Stomach (tissue), 4 donors: ENCODE measurements at regions not wholly inside any gene's neighbourhood (a gene's known extent, or its start where the extent isn't known, plus 50 kb on each side); places are given as distances from the start of the nearest gene placed in this dataset.

Experiments
- CTCF ChIP-seq, 7 experiments: fragments of 450-650 bp in 4 of 7; fragments of 200-600 bp in 3 of 7; sonication (generic) in 3 of 7; IDR thresholded peaks; one replicate each; pipeline ENCODE4 v1.5.1; 2016 to 2019; ENCODE audit warnings: antibody characterized with exemption in 7 of 7, control low read depth in 2 of 7, mild to moderate bottlenecking in 1 of 7
- EP300 ChIP-seq: sonication (generic); formaldehyde crosslinking; IDR thresholded peaks from one replicate; pipeline ENCODE4 v1.6.1; 2017; ENCODE audit warnings: antibody characterized with exemption
- POLR2A ChIP-seq, 4 donors: fragments of 450-650 bp; IDR thresholded peaks; one replicate each; pipeline ENCODE4 v1.6.1; 2016; ENCODE audit warnings: antibody characterized with exemption in 4 of 4, control low read depth in 2 of 4, mild to moderate bottlenecking in 1 of 4, moderate library complexity in 1 of 4
- POLR2AphosphoS5 ChIP-seq, 3 donors: sonication (generic); formaldehyde crosslinking; IDR thresholded peaks; one replicate each; pipeline ENCODE4 v1.6.1; 2016; ENCODE audit warnings: antibody characterized with exemption in 3 of 3

DNA sequence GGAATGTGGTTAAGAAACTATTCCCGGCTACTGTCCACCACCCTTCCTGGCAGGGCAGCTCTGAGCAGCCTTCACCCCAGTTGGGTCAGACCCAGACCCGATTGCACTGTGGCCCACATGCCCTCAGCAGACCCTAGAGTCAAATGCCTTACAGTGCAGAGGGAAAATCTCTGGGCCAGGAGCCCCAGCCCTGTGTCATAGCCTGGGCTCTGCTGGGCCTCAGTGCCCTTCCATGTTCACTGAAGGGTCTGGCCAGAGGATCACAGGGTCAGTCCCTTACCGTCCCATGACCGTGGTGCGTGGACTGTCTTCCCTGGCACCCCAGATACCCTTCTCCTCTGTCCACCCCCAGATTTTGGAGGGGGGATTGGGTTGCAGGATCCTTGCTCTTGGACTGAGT lies 73.5 kb upstream of the COL5A1 start:
- TF ChIP-seq CTCF (IDR thresholded peaks at IDR 0.05): no peak
- no peak for TF ChIP-seq POLR2A (IDR thresholded peaks at IDR 0.05)
- no peak for TF ChIP-seq POLR2AphosphoS5 (IDR thresholded peaks at IDR 0.05)
- TF ChIP-seq EP300: no peak
